Pancreas (tissue), 10 donors: ENCODE measurements at regions not wholly inside any gene's neighbourhood (a gene's known extent, or its start where the extent isn't known, plus 50 kb on each side); places are given as distances from the start of the nearest gene placed in this dataset.

Experiments
- ATAC-seq, 4 donors: fragments of 200-7000 bp; cut with Tn5 transposase; one replicate each; pipeline versions ENCODE4 v1.8.0 to v1.9.1; 2020; ENCODE audit warnings: mild to moderate bottlenecking in 4 of 4, moderate library complexity in 4 of 4
- DNase-seq, 6 donors: peaks; one replicate each; pipeline ENCODE4 v3.0.0-alpha.2; 2020
- FAIRE-seq: peaks from 2 replicates; lab custom pipeline; 2012; peaks lifted over from hg19 to GRCh38; lab: Jason Lieb, UNC
- H3K27ac ChIP-seq, 4 donors: fragments of 200-600 bp; sonication (generic); 1 replicate in 3 of 4; 2 replicates in 1 of 4; pipeline versions ENCODE4 v1.5.0 to v1.8.0; 2020
- H3K27me3 ChIP-seq, 4 donors: fragments of 200-600 bp; one replicate each; pipeline ENCODE4 v1.8.0; 2021
- H3K36me3 ChIP-seq, 3 donors: fragments of 200-600 bp; sonication (generic) in 1 of 3; one replicate each; pipeline versions ENCODE4 v1.5.0 to v1.8.0; 2020 to 2021
- H3K4me1 ChIP-seq, 3 donors: fragments of 200-600 bp; one replicate each; pipeline ENCODE4 v1.8.0; 2021
- H3K4me3 ChIP-seq, 4 donors: fragments of 200-600 bp; sonication (generic) in 2 of 4; one replicate each; pipeline versions ENCODE4 v1.5.0 to v1.8.0; 2020 to 2021
- H3K9me3 ChIP-seq, 4 donors: fragments of 200-600 bp; one replicate each; pipeline ENCODE4 v1.8.0; 2021
- CTCF ChIP-seq, 4 donors: fragments of 200-600 bp; sonication (generic) in 3 of 4; IDR thresholded peaks; one replicate each; pipeline versions ENCODE4 v1.5.0 to v1.8.0; 2021; ENCODE audit warnings: antibody characterized with exemption in 4 of 4
- WGBS, 2 donors: extraction: QIAGEN DNeasy Blood & Tissue Kit; methylation state at CpG; one replicate each; pipeline ENCODE4 v1.1.7; 2013; 5-methylcytosine and 5-hydroxymethylcytosine counted together
- intact Hi-C, 3 donors: fragments of 100-400 bp; cut with DNase I; formaldehyde crosslinking; loops; one replicate each; pipeline versions ENCODE4 v1.11.1 to v1.14.2; 2022
- donor health status: healthy with polysubstance abuse.
- donor health status: DM: no; HTN: no; CAD: no; lungs with moderate emphysema.
- donor health status: DM: no; HTN: no; CAD: no.
- donor health status: control.
- donor health status: control.
- donor health status: Bipolar disorder and iron deficiency.
- donor health status: DM: yes; HTN: yes; CAD: no.
- donor health status: DM: no; HTN: no; CAD: no.
- donor health status: DM: no; HTN: no; CAD: no.
- donor health status: DM: yes; HTN: yes; CAD: no.

- no peak for ATAC-seq
- no peak for DNase-seq
- WGBS, 2 donors, result 60 to 66% methylated on average over 3 of the region's 3 CpGs
- intact Hi-C loops, result no loop called here
- no peak overlapping the region for H3K4me3 ChIP-seq
- no peak overlapping the region for H3K27ac ChIP-seq
- H3K36me3 ChIP-seq, result no peaks in the 10 kb centered on the region
- no peaks in the 10 kb centered on the region for H3K4me1 ChIP-seq
- no peaks in the 10 kb centered on the region for H3K9me3 ChIP-seq
- no peaks in the 10 kb centered on the region for H3K27me3 ChIP-seq
- FAIRE-seq, result no peak
- no peak for TF ChIP-seq CTCF (IDR thresholded peaks at IDR 0.05)
Observed at GRCh38 chr2:217568289-217568971, 434.4 kb downstream of the TNS1 start.

DNA sequence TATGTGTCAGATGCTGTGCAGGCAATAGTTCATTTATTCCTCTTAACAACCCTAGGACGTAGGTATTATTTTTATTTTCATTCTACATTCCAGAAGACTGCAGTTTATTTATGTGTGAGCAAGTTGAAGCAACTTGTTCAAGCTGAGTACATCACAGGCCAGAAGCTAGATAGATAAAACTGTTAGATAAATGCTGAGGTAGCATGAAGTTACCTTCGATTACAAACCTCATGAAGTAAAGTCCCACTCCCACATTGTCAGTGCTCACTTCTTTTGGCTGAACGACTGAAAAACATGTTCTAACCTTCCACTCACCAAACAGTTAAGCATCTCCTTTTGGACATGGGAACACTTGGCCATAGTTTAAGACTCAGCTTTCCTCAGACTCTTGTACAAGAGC is 439.2 kb downstream of the TNS1 start:
- H3K36me3 ChIP-seq, result no peaks in the 10 kb centered on the region
- ATAC-seq (no peak), FAIRE-seq (no peak), DNase-seq (no peak)
- H3K9me3 ChIP-seq, result no peaks in the 10 kb centered on the region
- intact Hi-C loops, result no loop called here
- H3K4me3 ChIP-seq, result no peak overlapping the region
- no peaks in the 10 kb centered on the region for H3K4me1 ChIP-seq
- TF ChIP-seq CTCF (IDR thresholded peaks at IDR 0.05), result no peak
- 66 to 77% methylated on average over 3 of the region's 3 CpGs for WGBS, 2 donors
- no peaks in the 10 kb centered on the region for H3K27me3 ChIP-seq
- H3K27ac ChIP-seq, result no peak overlapping the region

- Histone ChIP-seq H3K36me3 (no peaks in the 10 kb centered on the region), H3K4me3 (no peak overlapping the region), H3K4me1 (no peaks in the 10 kb centered on the region), H3K9me3 (no peaks in the 10 kb centered on the region), H3K27me3 (no peaks in the 10 kb centered on the region), H3K27ac (no peak overlapping the region)
- intact Hi-C loops, result no loop called here
- 88 to 93% methylated on average over 4 of the region's 4 CpGs for WGBS, 2 donors
- ATAC-seq (no peak), DNase-seq (no peak), FAIRE-seq (no peak)
- no peak for TF ChIP-seq CTCF (IDR thresholded peaks at IDR 0.05)
Observed at GRCh38 chr2:217562871-217563480, 439.8 kb downstream of the TNS1 start.

DNA sequence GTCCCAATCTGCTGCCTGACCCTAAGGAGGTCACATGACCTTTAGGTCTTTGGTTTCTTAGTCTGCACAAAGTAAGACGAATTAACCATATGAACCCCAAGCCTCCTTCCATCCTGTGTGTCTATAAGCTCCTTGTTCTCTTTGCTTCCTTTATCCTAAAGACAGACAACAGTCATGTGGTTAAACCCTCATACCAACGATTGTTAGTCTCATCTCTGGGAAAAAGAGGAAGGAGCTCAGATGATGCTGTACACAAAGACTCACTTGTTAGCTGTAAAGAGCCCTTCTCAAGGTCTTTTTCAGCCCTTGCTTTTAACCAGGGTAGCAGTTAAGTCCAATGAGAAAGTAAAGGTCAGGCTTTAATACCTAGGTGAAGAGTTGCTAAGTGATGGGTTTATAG is 443.7 kb downstream of the TNS1 start:
- no peak for FAIRE-seq

More for the DNA sequence above, 443.7 kb downstream of the TNS1 start:
- H3K4me3 ChIP-seq, result no peak overlapping the region
- no peaks in the 10 kb centered on the region for H3K4me1 ChIP-seq
- H3K27me3 ChIP-seq, result no peaks in the 10 kb centered on the region
- no peaks in the 10 kb centered on the region for H3K9me3 ChIP-seq
- no peak overlapping the region for H3K27ac ChIP-seq
- DNase-seq (no peak), ATAC-seq (no peak)
- 45 to 67% methylated on average over 2 of the region's 2 CpGs for WGBS, 2 donors
- no peak for TF ChIP-seq CTCF (IDR thresholded peaks at IDR 0.05)
- H3K36me3 ChIP-seq, result no peaks in the 10 kb centered on the region
- intact Hi-C loops, result no loop called here
